ENCODE measurements at regions not wholly inside any gene's neighbourhood (a gene's known extent, or its start where the extent isn't known, plus 50 kb on each side); places are given as distances from the start of the nearest gene placed in this dataset.

GRCh38 chr13:60838581-60838980, 441.6 kb downstream of the TDRD3 start:
- TF ChIP-seq CTCF (IDR thresholded peaks at IDR 0.05) (no peak), POLR2A (IDR thresholded peaks at IDR 0.05) (no peak)
